ENCODE measurements at regions not wholly inside any gene's neighbourhood (a gene's known extent, or its start where the extent isn't known, plus 50 kb on each side); places are given as distances from the start of the nearest gene placed in this dataset.
A peak's percentile ranks its signal among the peaks of the same experiment; 100 is the strongest.

DNA sequence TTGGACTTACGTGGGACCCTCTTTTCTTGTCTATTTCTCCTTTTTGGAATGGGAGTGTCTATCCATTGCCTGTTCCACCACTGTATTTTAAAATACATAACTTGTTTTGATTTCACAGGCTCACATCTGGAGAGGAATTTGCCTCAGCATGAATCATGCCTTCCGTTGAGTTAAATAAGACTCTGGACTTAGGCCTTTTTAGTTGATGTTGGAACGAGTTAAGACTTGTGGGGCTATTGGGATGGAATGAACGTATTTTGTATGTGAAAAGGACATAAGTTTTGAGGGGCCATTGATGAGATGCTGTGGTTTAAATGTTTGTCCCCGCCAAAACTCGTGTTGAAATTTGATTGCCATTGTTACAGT is 66.2 kb downstream of the BEX3 start:
- no peak overlapping the region for H3K4me3 ChIP-seq (ENCODE audit: low read length)
- no peak for DNase-seq (ENCODE audit: low read depth)
- TF ChIP-seq, protein P1, sequence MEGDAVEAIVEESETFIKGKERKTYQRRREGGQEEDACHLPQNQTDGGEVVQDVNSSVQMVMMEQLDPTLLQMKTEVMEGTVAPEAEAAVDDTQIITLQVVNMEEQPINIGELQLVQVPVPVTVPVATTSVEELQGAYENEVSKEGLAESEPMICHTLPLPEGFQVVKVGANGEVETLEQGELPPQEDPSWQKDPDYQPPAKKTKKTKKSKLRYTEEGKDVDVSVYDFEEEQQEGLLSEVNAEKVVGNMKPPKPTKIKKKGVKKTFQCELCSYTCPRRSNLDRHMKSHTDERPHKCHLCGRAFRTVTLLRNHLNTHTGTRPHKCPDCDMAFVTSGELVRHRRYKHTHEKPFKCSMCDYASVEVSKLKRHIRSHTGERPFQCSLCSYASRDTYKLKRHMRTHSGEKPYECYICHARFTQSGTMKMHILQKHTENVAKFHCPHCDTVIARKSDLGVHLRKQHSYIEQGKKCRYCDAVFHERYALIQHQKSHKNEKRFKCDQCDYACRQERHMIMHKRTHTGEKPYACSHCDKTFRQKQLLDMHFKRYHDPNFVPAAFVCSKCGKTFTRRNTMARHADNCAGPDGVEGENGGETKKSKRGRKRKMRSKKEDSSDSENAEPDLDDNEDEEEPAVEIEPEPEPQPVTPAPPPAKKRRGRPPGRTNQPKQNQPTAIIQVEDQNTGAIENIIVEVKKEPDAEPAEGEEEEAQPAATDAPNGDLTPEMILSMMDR (conservative IDR thresholded peaks at IDR 0.05; ENCODE audit: low read depth, low read length) = no peak

DNA sequence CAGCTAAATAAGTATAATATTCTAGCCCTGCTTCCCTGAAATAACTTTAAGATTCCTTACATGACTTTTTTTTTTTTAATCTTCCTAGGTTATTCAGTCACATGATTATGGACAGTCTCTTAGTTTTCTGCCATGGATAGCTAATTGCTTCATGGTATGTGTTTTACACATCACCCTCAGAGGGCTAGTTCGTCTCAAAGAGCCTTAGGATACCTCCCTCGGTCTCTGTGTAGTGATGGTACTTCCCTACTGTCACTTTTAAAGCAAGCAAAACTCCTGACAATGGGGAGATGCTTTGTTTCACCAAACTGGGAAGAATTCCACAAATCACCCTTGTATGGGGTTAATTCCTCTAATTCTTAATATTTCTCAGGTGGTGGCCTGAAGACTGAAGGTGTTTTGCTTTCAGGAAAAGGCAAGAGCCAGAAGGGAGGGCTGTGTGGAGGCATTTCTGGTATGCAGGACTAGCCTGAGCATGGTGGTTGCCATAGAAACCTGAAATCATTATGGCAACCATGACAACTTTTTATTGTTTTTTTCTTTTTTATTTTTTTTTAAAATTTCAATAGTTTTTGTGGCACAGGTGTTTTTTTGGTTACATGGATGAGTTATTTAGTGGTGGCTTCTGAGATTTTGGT is 70.4 kb downstream of the BEX3 start:
- TF ChIP-seq, protein P1 (conservative IDR thresholded peaks at IDR 0.05; ENCODE audit: low read depth, low read length) = no peak
- peak; percentile 45 for DNase-seq (ENCODE audit: low read depth)

More for the DNA sequence above, 70.4 kb downstream of the BEX3 start:
- H3K4me3 ChIP-seq (ENCODE audit: low read length) = peak overlapping the region; percentile 10

Data from retinal pigment epithelial cell (primary cell).